HG02610 (cell line): ENCODE measurements at regions not wholly inside any gene's neighbourhood (a gene's known extent, or its start where the extent isn't known, plus 50 kb on each side); places are given as distances from the start of the nearest gene placed in this dataset.

ENCODE experiments used
- ATAC-seq: cut with Tn5 transposase; IDR thresholded peaks from one replicate; pipeline ENCODE4 v1.9.1; 2021; ENCODE audit warnings: mild to moderate bottlenecking, moderate library complexity; ENCODE audit not compliant: unreplicated experiment

GRCh38 chr17:45708707-45709290 lies 75.3 kb upstream of the CRHR1 start:
- no peak for ATAC-seq

DNA sequence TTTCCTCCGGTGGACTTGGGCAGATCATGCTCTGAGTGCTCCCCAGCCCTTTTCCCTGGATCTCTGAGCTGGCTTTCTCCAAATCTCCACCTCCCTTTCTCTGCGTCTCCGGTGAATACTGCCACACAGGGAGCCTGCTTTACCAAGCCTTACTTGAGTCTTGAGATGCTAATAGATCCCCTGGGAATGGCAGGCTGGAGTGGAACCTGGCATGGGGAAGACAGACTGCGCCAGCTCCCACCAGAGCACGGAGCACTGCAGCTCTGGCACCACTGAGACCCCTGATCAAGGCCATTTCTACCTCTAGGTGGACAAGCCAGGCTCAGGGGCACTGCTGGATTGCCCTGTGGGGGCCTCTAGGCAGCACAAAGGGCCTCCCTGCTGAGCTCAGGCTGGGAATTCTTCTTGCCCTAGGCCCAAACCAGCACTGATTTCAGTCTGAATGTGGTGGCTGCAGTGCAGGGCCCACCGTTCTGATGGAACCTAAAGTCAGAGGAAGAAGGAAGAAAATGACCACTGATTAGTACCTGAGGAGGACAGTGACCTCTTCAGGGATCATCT lies 74.3 kb upstream of the CRHR1 start:
- no peak for ATAC-seq

DNA sequence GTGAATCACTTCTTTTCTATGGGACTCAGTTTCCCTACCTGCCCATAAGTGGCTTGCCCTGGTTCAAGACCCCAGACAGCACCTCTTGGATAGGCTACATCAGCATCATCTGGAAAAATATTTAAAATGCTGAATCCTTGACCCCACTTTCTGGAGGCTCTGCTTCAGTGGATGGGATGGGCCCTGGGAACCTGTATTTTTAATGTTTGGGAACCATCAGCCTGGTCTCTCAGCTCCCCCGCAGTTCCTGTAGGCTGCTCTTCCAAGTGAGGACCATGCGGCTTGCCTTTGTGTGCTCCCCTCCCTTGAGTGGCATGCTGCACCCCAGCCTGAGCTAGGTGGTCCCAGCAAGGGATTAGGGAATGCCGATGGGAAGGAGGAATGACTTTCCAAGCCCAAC lies 68.3 kb upstream of the CRHR1 start:
- ATAC-seq, result no peak

GRCh38 chr17:45718791-45719190 lies 65.3 kb upstream of the CRHR1 start:
- no peak for ATAC-seq

DNA sequence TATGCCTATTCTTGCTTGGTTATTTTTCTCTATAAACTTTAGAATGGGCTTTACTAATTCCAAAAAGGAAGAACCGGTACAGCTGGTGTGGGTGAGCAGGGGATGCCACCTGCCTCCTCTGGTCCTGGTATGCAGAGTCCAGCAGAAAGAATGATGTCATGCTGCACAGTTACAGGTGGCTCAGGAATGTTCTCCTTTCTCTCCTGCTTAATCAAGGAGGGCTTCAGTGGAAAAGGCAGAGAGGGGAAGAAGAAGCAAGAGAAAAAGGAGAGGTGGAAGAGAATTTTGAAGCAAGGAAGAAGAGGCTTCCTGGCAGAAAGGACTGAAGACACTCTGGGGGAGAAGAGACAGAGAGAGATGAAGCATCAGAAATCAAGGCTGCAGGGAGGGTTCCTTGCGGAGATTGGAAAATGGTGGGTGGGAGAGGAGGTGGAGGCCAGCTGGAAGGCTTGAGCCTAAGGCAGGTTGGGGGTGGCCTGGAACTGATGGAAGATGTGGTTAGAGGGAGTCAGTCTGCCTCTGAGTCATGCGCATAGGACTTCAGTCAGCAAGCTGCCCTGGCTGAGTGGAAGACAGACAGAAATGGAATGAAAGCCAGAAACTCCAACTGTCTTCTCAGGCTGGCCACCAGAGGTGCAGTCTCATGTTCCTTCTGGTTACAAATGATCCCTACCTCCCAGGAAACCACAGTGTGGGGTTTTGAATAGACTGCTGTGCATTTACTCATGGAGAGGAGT lies 64.6 kb upstream of the CRHR1 start:
- ATAC-seq, result no peak

- ATAC-seq, result no peak
Measured at GRCh38 chr17:45720386-45720785, 63.7 kb upstream of the CRHR1 start.

- ATAC-seq, result no peak
Measured at GRCh38 chr17:45722161-45722560, 62.0 kb upstream of the CRHR1 start.

DNA sequence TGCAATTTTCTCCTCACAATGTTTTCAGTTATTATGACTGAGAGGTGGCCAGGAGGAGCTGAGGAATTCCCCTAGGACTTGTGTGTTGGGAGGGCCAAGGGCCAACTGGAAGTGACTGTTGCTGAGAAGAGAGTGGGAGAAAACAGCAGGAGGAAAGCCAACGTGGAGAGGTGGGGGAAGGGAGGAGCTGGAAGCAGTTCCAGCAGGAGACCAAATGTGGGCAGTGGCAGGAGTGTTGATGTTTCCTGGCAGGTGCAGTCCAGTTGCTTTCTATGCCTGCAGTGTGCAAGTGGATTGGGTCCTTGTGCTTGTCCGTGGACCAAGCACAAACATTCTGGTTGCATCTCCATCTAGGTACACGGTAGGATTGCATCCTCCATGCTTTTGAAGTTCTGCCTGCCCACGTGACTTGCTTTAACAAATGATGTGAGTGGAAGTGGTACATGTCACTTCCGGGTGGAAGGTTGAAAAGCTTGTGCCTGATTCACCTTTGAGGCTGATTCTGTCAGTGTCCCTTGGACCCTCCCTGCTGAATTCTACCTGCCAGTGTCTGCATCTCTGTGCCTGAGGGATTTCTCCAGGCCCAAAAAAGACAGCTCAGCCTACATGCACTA lies 54.7 kb upstream of the CRHR1 start:
- ATAC-seq, result no peak

GRCh38 chr17:45730192-45730591 lies 53.9 kb upstream of the CRHR1 start:
- no peak for ATAC-seq

DNA sequence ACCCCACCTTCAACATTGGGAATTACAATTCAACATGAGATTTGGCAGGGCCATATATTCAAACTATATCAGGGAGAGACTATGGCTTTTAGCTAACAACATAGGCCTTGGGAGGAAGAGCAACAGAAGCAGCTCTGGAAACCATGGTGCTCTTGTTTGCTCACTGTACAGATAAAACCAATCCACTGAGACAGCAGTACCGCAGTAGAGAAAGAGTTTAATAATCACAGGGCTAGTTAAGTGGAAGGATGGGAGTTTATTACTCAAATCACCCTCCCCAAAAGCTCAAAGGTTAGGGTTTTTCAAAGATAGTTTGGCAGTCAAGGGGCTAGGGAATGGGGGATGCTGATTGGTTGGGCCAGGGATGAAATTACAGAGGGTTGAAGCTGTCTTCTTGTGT lies 52.7 kb upstream of the CRHR1 start:
- no peak for ATAC-seq

GRCh38 chr17:45732926-45733505 lies 51.1 kb upstream of the CRHR1 start:
- ATAC-seq, result no peak

DNA sequence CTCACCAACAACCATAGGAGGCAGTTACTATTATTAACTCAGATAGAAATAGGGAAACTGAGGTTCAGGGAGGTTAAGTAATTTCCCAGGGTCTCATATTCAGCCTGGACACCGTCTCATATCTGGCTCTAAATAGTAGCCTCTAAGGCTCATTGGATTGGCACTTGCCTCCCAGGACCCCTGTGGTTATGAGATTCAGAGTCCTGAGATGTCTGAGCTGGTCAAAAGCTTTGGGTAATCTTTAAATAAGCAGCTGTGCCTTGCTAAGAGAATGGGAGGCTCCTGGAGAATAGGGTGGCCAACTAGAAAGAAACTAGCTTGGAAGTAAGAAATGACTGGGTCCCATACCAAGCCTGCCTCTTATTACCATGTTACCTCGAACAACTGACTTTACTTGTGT lies 50.3 kb upstream of the CRHR1 start:
- ATAC-seq, result no peak
